H1 (cell line): ENCODE measurements at regions not wholly inside any gene's neighbourhood (a gene's known extent, or its start where the extent isn't known, plus 50 kb on each side); places are given as distances from the start of the nearest gene placed in this dataset.

Source experiments
- CTCF ChIA-PET: fragments of 300-600 bp; sonication (Branson Sonifier 250); formaldehyde crosslinking; loops from one replicate; lab custom pipeline; 2021; ENCODE audit not compliant: partially characterized antibody; lab: Charles Lee
- POLR2A ChIA-PET: fragments of 300-600 bp; sonication (Branson Sonifier 250); formaldehyde crosslinking; loops from one replicate; lab custom pipeline; 2021; ENCODE audit warnings: inconsistent platforms; ENCODE audit not compliant: partially characterized antibody; lab: Charles Lee
- DNase-seq, 2 experiments: peaks; one replicate each; pipeline versions ENCODE4 v3.0.0 to v3.0.0-alpha.2; 2010 to 2022; ENCODE audit warnings: low spot score in 2 of 2, low read depth in 1 of 2, mixed read lengths in 1 of 2
- FAIRE-seq: peaks from 2 replicates; lab custom pipeline; 2011; peaks lifted over from hg19 to GRCh38; lab: Jason Lieb, UNC
- H2AFZ ChIP-seq: 2 replicates; pipeline ENCODE4 v1.8.1; 2012; ENCODE audit warnings: low read length, inconsistent platforms
- H2AK5ac ChIP-seq: 2 replicates; pipeline ENCODE4 v1.6.1; 2013; ENCODE audit warnings: low read depth, low read length
- H2BK120ac ChIP-seq: replicated peaks from 2 replicates; pipeline ENCODE3; 2013; ENCODE audit warnings: low read depth, low read length, inconsistent platforms
- H2BK12ac ChIP-seq: 2 replicates; pipeline ENCODE4 v1.6.1; 2013; ENCODE audit warnings: low read depth, low read length
- H2BK15ac ChIP-seq: 2 replicates; pipeline ENCODE4 v1.6.1; 2013; ENCODE audit warnings: low read length
- H2BK20ac ChIP-seq: 2 replicates; pipeline ENCODE4 v1.6.1; 2013; ENCODE audit warnings: low read length
- H2BK5ac ChIP-seq: 2 replicates; pipeline ENCODE4 v1.6.1; 2013; ENCODE audit warnings: low read depth, low read length
- H3K14ac ChIP-seq: 2 replicates; pipeline ENCODE4 v1.6.1; 2013; ENCODE audit warnings: inconsistent platforms; ENCODE audit not compliant: insufficient read length
- H3K18ac ChIP-seq: 2 replicates; pipeline ENCODE4 v1.6.1; 2013; ENCODE audit warnings: low read length; ENCODE audit errors: extremely low read depth
- H3K23ac ChIP-seq: 2 replicates; pipeline ENCODE4 v1.6.1; 2013; ENCODE audit warnings: inconsistent platforms; ENCODE audit not compliant: insufficient read length
- H3K23me2 ChIP-seq: 2 replicates; pipeline ENCODE4 v1.6.1; 2013; ENCODE audit warnings: low read depth, low read length
- H3K27ac ChIP-seq: 2 replicates; pipeline ENCODE4 v1.6.1; 2011; ENCODE audit warnings: low read depth, low read length, inconsistent platforms
- H3K27me3 ChIP-seq, 4 experiments: replicated peaks in 1 of 4; 1 replicate in 1 of 4; 2 replicates in 3 of 4; pipeline versions ENCODE4 v1.6.1 to v1.8.1; 2011 to 2013; ENCODE audit warnings: low read length in 3 of 4, mild to moderate bottlenecking in 3 of 4, inconsistent platforms in 2 of 4, mixed read lengths in 2 of 4, moderate library complexity in 1 of 4; ENCODE audit not compliant: control insufficient read depth in 3 of 4, insufficient read depth in 3 of 4; ENCODE audit errors: extremely low read depth in 1 of 4
- H3K36me3 ChIP-seq, 4 experiments: 2 replicates each; pipeline versions ENCODE4 v1.6.1 to v1.8.1; 2011 to 2013; ENCODE audit warnings: mild to moderate bottlenecking in 4 of 4, low read length in 3 of 4, moderate library complexity in 2 of 4, control low read depth in 1 of 4, inconsistent platforms in 1 of 4; ENCODE audit not compliant: insufficient read depth in 4 of 4, control insufficient read depth in 2 of 4
- H3K4ac ChIP-seq: replicated peaks from 2 replicates; pipeline ENCODE3; 2013; ENCODE audit warnings: low read length, low read depth, mixed read lengths, inconsistent platforms; ENCODE audit not compliant: insufficient read length
- H3K4me1 ChIP-seq, 4 experiments: replicated peaks in 1 of 4; 1 replicate in 1 of 4; 2 replicates in 3 of 4; pipeline versions ENCODE4 v1.6.1 to v1.8.1; 2011 to 2013; ENCODE audit warnings: low read length in 3 of 4, inconsistent platforms in 2 of 4, mixed read lengths in 1 of 4; ENCODE audit not compliant: insufficient read depth in 4 of 4, control insufficient read depth in 3 of 4
- H3K4me2 ChIP-seq, 2 experiments: 2 replicates each; pipeline versions ENCODE4 v1.6.1 to v1.8.1; 2011 to 2013; ENCODE audit warnings: low read depth in 2 of 2, low read length in 2 of 2, control low read depth in 1 of 2, inconsistent platforms in 1 of 2, mild to moderate bottlenecking in 1 of 2; ENCODE audit not compliant: insufficient read depth in 1 of 2
- H3K4me3 ChIP-seq, 4 experiments: fragments of 200-600, 300-600 bp in 1 of 4; sonication (generic), shearing (Covaris generic), sonication (Bioruptor Twin) in 1 of 4; 2 replicates each; pipeline versions ENCODE4 v1.5.1 to v1.8.1; 2011 to 2016; ENCODE audit warnings: low read length in 4 of 4, low read depth in 3 of 4, control low read depth in 2 of 4, inconsistent platforms in 2 of 4, mild to moderate bottlenecking in 2 of 4, mixed read lengths in 1 of 4, moderate library complexity in 1 of 4; ENCODE audit not compliant: insufficient read depth in 2 of 4; ENCODE audit errors: extremely low read depth in 1 of 4
- H3K56ac ChIP-seq: replicated peaks from 2 replicates; pipeline ENCODE3; 2013; ENCODE audit warnings: low read depth, mild to moderate bottlenecking, mixed read lengths, low read length, inconsistent platforms; ENCODE audit not compliant: insufficient read length
- H3K79me1 ChIP-seq: 2 replicates; pipeline ENCODE4 v1.6.1; 2013; ENCODE audit warnings: low read depth, low read length, control low read depth
- H3K79me2 ChIP-seq, 2 experiments: 2 replicates each; pipeline versions ENCODE4 v1.6.1 to v1.8.1; 2012 to 2013; ENCODE audit warnings: low read length in 2 of 2, mild to moderate bottlenecking in 2 of 2, inconsistent platforms in 1 of 2; ENCODE audit not compliant: insufficient read depth in 2 of 2, control insufficient read depth in 1 of 2
- H3K9ac ChIP-seq, 4 experiments: replicated peaks in 1 of 4; 1 replicate in 1 of 4; 2 replicates in 3 of 4; pipeline versions ENCODE4 v1.6.1 to v1.8.1; 2011 to 2013; ENCODE audit warnings: low read depth in 3 of 4, low read length in 3 of 4, control low read depth in 2 of 4, mild to moderate bottlenecking in 2 of 4, moderate library complexity in 2 of 4, inconsistent platforms in 1 of 4; ENCODE audit errors: extremely low read depth in 1 of 4
- H3K9me3 ChIP-seq, 2 experiments: 2 replicates each; pipeline versions ENCODE4 v1.6.1 to v1.8.1; 2012 to 2013; ENCODE audit warnings: mild to moderate bottlenecking in 2 of 2, moderate library complexity in 2 of 2, control low read depth in 1 of 2, inconsistent platforms in 1 of 2, low read depth in 1 of 2, low read length in 1 of 2, mixed read lengths in 1 of 2; ENCODE audit not compliant: insufficient read depth in 2 of 2
- H4K20me1 ChIP-seq, 2 experiments: replicated peaks in 1 of 2; 2 replicates each; pipeline versions ENCODE3 to v1.8.1; 2011 to 2013; ENCODE audit warnings: inconsistent platforms in 2 of 2, low read length in 2 of 2, mild to moderate bottlenecking in 1 of 2; ENCODE audit not compliant: insufficient read depth in 2 of 2, control insufficient read depth in 1 of 2
- H4K5ac ChIP-seq: 2 replicates; pipeline ENCODE4 v1.6.1; 2013; ENCODE audit warnings: low read length, low read depth, mixed read lengths, inconsistent platforms; ENCODE audit not compliant: insufficient read length
- H4K8ac ChIP-seq: 2 replicates; pipeline ENCODE4 v1.8.0; 2013; ENCODE audit warnings: mild to moderate bottlenecking, moderate library complexity, low read length, inconsistent platforms; ENCODE audit not compliant: insufficient read depth; ENCODE audit errors: extremely low read depth
- H4K91ac ChIP-seq: replicated peaks from 2 replicates; pipeline ENCODE3; 2013; ENCODE audit warnings: low read length, mixed read lengths, inconsistent platforms; ENCODE audit not compliant: insufficient read length
- RBBP5 ChIP-seq: IDR thresholded peaks from 2 replicates; pipeline ENCODE4 v1.7.1; 2012; ENCODE audit warnings: low read depth, mild to moderate bottlenecking, inconsistent platforms, low read length, moderate library complexity, borderline replicate concordance
- RFX5 ChIP-seq: IDR thresholded peaks from 2 replicates; pipeline ENCODE4 v1.6.1; 2011; ENCODE audit warnings: low read depth, low read length, improper control_type of control experiment, borderline replicate concordance
- SRF ChIP-seq: IDR thresholded peaks from 2 replicates; pipeline ENCODE4 v1.6.1; 2011; ENCODE audit warnings: mild to moderate bottlenecking, low read depth, low read length, moderate library complexity

GRCh38 chr7:26093023-26093422 lies 59.0 kb upstream of the NFE2L3 start:
- Histone ChIP-seq H3K23me2 (no peaks in the 10 kb centered on the region; the same call in 1 of the 2 replicates), H2AK5ac (no peak overlapping the region), H2BK15ac (no peak overlapping the region), H3K4me2 (no peak overlapping the region), H3K9me3 (no peaks in the 10 kb centered on the region), H4K91ac (no peak overlapping the region), H3K36me3 (no peaks in the 10 kb centered on the region), H4K5ac (no peak overlapping the region), H3K4me1 (peaks cover 0 to 3% (median 3%) of the 10 kb centered on the region in 4 experiments; a peak in 3 of 7 replicates), H2BK12ac (no peak overlapping the region), H2BK20ac (no peak overlapping the region), H3K79me2 (no peaks in the 10 kb centered on the region), H3K27ac (no peak overlapping the region), H3K4me3 (no peak overlapping the region), H2BK5ac (no peak overlapping the region), H3K18ac (no peak overlapping the region), H4K20me1 (no peaks in the 10 kb centered on the region), H2AFZ (no peak overlapping the region), H2BK120ac (no peak overlapping the region), H3K9ac (no peak overlapping the region), H3K27me3 (no peaks in the 10 kb centered on the region), H3K56ac (no peak overlapping the region), H3K4ac (no peak overlapping the region), H3K23ac (no peak overlapping the region), H4K8ac (no peak overlapping the region), H3K14ac (no peak overlapping the region), H3K79me1 (no peaks in the 10 kb centered on the region)
- no peak for TF ChIP-seq SRF
- no peak for TF ChIP-seq RBBP5
- TF ChIP-seq RFX5 = peak; percentile 31; the same call in 1 of the 2 replicates
- POLR2A ChIA-PET = interaction anchor here (0.7 to 18.1 kb wide), 8 partner anchors 9 to 116 kb away, joined by 3 to 230 read pairs (median 4); partner anchors contain the start of genes CBX3 and HNRNPA2B1
- FAIRE-seq = no peak
- CTCF ChIA-PET = interaction anchor here (0.7 to 5.8 kb wide), 17 partner anchors 11 to 272 kb away, joined by 3 to 79 read pairs (median 4); no protein-coding TSS in a partner anchor
- DNase-seq = no peak
